Uterus (tissue), 3 donors: ENCODE measurements at regions not wholly inside any gene's neighbourhood (a gene's known extent, or its start where the extent isn't known, plus 50 kb on each side); places are given as distances from the start of the nearest gene placed in this dataset.

Experiments used
- DNase-seq, 2 donors: peaks; one replicate each; pipeline ENCODE4 v3.0.0-alpha.2; 2019 to 2020
- H3K27ac ChIP-seq, 2 donors: fragments of 200-600 bp; sonication (generic); 1 replicate in 1 of 2; 2 replicates in 1 of 2; pipeline ENCODE4 v1.5.1; 2016 to 2018
- H3K27me3 ChIP-seq, 2 donors: fragments of 200-600 bp; sonication (generic); one replicate each; pipeline ENCODE4 v1.5.1; 2018 to 2019; ENCODE audit warnings: control low read depth in 1 of 2
- H3K36me3 ChIP-seq, 2 donors: fragments of 200-600 bp; sonication (generic); one replicate each; pipeline ENCODE4 v1.5.1; 2019; ENCODE audit warnings: control low read depth in 1 of 2
- H3K4me1 ChIP-seq, 2 donors: fragments of 200-600 bp; sonication (generic); one replicate each; pipeline ENCODE4 v1.5.1; 2018 to 2019; ENCODE audit warnings: control low read depth in 1 of 2
- H3K4me3 ChIP-seq, 2 donors: fragments of 200-600 bp; sonication (generic); 1 replicate in 1 of 2; 2 replicates in 1 of 2; pipeline ENCODE4 v1.5.1; 2018 to 2019; ENCODE audit warnings: mild to moderate bottlenecking in 1 of 2
- H3K9me3 ChIP-seq, 2 donors: fragments of 200-600 bp; sonication (generic); one replicate each; pipeline ENCODE4 v1.5.1; 2019; ENCODE audit warnings: control low read depth in 1 of 2
- CTCF ChIP-seq, 4 experiments: fragments of 200-600 bp in 2 of 4; fragments of 450-650 bp in 2 of 4; sonication (generic) in 2 of 4; IDR thresholded peaks; one replicate each; pipeline ENCODE4 v1.5.1; 2016 to 2019; ENCODE audit warnings: antibody characterized with exemption in 4 of 4, mild to moderate bottlenecking in 2 of 4, moderate library complexity in 1 of 4
- POLR2A ChIP-seq, 2 donors: fragments of 450-650 bp; IDR thresholded peaks; one replicate each; pipeline ENCODE4 v1.6.1; 2016; ENCODE audit warnings: antibody characterized with exemption in 2 of 2, mild to moderate bottlenecking in 1 of 2, moderate library complexity in 1 of 2
- intact Hi-C: fragments of 100-400 bp; cut with DNase I; formaldehyde crosslinking; loops from one replicate; pipeline ENCODE4 v1.15.1; 2023; ENCODE audit warnings: low total_unique reads
- donor health status: DM: yes; HTN: yes; CAD: no.

DNA sequence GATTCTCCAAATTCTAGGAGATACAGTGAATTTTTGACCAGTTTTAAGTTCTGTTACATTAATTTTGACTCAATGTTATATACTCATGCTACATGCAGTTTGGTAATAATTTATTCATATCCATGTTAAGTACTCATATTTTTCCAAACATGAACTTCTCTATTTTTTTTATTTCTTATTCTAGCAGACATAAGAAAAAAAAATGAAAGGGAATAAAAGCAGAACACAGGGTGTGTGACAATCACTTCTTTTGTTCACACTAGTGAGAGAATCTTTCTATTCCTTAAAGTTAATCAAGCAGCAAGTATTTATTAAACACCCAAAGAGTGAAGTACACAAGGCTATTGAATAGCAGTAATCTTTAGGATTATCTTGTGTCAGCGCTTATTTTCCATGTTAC is 171.1 kb upstream of the ATP2B1 start:
- no peak for DNase-seq
- H3K9me3 ChIP-seq: no peaks in the 10 kb centered on the region
- intact Hi-C loops: no loop called here
- no peaks in the 10 kb centered on the region for H3K36me3 ChIP-seq
- no peak overlapping the region for H3K27ac ChIP-seq
- H3K4me3 ChIP-seq: no peak overlapping the region
- no peaks in the 10 kb centered on the region for H3K4me1 ChIP-seq
- TF ChIP-seq CTCF (IDR thresholded peaks at IDR 0.05) (no peak), POLR2A (IDR thresholded peaks at IDR 0.05) (no peak)
- no peaks in the 10 kb centered on the region for H3K27me3 ChIP-seq

DNA sequence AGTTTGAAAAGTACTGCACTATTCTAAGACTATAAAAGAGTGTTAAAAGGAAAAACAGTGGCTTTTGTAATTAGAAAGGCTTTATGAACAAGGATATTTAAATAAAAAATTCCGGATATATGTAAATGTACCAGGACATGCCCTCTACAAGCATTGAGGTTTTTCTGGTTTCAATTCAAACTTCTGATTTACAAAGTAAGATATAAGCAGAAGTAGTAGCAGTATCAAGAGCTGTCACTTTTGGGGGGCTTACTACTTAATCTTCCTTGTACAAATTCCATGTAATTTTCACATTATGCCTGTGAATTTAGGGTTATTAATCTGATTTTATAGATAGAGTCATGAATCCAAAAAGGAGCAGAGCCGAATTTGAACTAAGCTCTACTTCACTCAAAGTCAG is 170.3 kb upstream of the ATP2B1 start:
- Histone ChIP-seq H3K9me3 (no peaks in the 10 kb centered on the region), H3K27me3 (no peaks in the 10 kb centered on the region), H3K4me1 (no peaks in the 10 kb centered on the region), H3K4me3 (no peak overlapping the region), H3K27ac (no peak overlapping the region), H3K36me3 (no peaks in the 10 kb centered on the region)
- DNase-seq: no peak
- intact Hi-C loops: no loop called here
- TF ChIP-seq POLR2A (IDR thresholded peaks at IDR 0.05) (no peak), CTCF (IDR thresholded peaks at IDR 0.05) (no peak)

GRCh38 chr12:89878327-89878726 is 169.7 kb upstream of the ATP2B1 start:
- no peak overlapping the region for H3K27ac ChIP-seq
- H3K4me1 ChIP-seq: no peaks in the 10 kb centered on the region
- H3K9me3 ChIP-seq: no peaks in the 10 kb centered on the region
- intact Hi-C loops: no loop called here
- no peaks in the 10 kb centered on the region for H3K36me3 ChIP-seq
- TF ChIP-seq CTCF (IDR thresholded peaks at IDR 0.05) (no peak), POLR2A (IDR thresholded peaks at IDR 0.05) (no peak)
- no peak overlapping the region for H3K4me3 ChIP-seq
- H3K27me3 ChIP-seq: no peaks in the 10 kb centered on the region
- no peak for DNase-seq

GRCh38 chr12:89877671-89878070 is 169.0 kb upstream of the ATP2B1 start:
- no peak overlapping the region for H3K27ac ChIP-seq
- no peak for DNase-seq
- H3K4me3 ChIP-seq: no peak overlapping the region
- H3K9me3 ChIP-seq: no peaks in the 10 kb centered on the region
- H3K36me3 ChIP-seq: no peaks in the 10 kb centered on the region
- intact Hi-C loops: no loop called here
- no peaks in the 10 kb centered on the region for H3K27me3 ChIP-seq
- TF ChIP-seq POLR2A (IDR thresholded peaks at IDR 0.05): no peak
- no peak for TF ChIP-seq CTCF (IDR thresholded peaks at IDR 0.05)
- H3K4me1 ChIP-seq: no peaks in the 10 kb centered on the region

DNA sequence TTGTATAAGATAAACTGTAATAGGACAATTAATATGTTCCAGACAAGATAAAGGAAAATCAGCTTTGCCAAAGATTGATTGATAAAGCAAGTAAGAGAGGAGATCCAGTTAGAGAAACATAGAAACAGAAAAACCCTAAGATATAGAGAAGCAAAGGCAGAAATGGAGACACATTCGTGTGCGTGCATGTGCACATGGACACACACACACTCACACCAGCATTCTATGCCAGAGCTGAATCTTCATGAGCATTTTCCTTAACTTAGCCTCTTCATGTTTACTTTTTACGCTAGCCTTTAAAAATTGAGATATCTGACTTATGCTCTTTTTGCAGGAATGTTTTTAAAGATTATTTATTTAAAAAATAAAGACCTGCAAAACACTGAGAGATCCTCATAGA is 168.5 kb upstream of the ATP2B1 start:
- H3K27ac ChIP-seq: no peak overlapping the region
- no peak for DNase-seq
- no peak overlapping the region for H3K4me3 ChIP-seq
- H3K36me3 ChIP-seq: no peaks in the 10 kb centered on the region
- H3K4me1 ChIP-seq: no peaks in the 10 kb centered on the region
- no peaks in the 10 kb centered on the region for H3K9me3 ChIP-seq
- TF ChIP-seq POLR2A (IDR thresholded peaks at IDR 0.05): no peak
- TF ChIP-seq CTCF (IDR thresholded peaks at IDR 0.05): no peak
- intact Hi-C loops: no loop called here
- H3K27me3 ChIP-seq: no peaks in the 10 kb centered on the region
